ENCODE measurements at regions not wholly inside any gene's neighbourhood (a gene's known extent, or its start where the extent isn't known, plus 50 kb on each side); places are given as distances from the start of the nearest gene placed in this dataset.

- no peak for DNase-seq
These were observed 687.7 kb upstream of the RBFOX1 start for GRCh38 chr16:6644916-6645315.

GRCh38 chr16:6643080-6643686 lies 689.5 kb upstream of the RBFOX1 start:
- DNase-seq = peak in 1 of 2 donors; percentile 37

- no peak for DNase-seq
These were observed 690.4 kb upstream of the RBFOX1 start for GRCh38 chr16:6642271-6642670.

DNA sequence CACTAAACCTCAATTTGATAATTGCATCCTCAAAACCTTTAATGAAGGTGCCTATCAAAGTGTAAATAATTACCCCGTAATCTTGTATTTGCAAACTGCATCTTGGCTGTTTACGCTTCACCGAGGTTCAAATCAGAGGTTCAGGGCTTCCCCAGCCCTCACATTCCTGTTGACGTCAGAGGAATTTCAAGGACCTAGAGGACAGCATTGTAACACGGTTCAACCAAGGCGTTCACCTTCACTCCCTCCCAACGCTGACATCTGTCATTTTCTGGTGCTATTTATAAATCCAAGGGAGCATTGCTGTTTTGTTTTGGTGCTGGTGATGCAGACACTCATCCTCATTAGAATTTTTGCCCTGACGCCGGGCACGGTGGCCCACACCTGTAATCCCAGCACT lies 691.6 kb upstream of the RBFOX1 start:
- no peak for DNase-seq

GRCh38 chr16:6636457-6636856 lies 696.2 kb upstream of the RBFOX1 start:
- DNase-seq = no peak

- no peak for DNase-seq
These were observed 698.5 kb upstream of the RBFOX1 start for GRCh38 chr16:6634151-6634550.

- DNase-seq = no peak
These were observed 699.2 kb upstream of the RBFOX1 start for GRCh38 chr16:6633456-6633855.

DNA sequence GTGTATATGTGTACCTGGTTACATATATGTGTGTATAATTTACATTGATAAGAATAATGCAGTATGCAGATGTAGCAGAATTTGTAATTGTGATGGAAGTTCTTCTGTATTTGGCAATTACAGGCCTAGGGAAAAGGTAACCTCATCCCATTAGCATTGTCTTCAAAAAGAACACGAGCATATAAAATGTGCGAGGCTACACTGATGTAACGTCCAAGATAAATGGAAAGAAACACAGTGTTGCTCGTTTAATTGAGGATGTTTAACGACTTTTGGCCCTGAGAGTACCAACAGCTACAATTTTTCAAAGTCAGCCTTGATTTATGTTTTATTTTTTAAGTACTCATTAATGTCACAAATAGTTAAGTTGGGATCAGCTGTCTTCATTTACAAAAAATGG lies 703.5 kb upstream of the RBFOX1 start:
- DNase-seq = no peak

DNA sequence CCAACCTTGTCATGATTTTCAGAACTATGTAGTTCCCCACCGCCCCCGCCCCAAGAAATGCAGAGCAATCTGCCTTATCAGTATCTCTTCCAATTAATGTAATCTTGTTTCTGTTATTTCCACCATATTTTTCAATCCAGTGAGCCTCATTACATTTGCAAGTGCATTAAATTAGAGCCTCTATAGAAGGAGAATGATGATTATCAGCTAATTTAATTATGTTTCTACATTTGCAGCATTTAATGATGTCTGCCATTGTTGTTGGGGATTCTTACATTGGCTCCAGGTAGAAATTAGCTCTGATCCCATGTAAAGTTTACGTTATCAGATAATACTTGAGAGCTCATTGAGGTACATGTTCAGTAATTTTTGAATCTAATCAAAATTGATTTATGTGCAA lies 707.0 kb upstream of the RBFOX1 start:
- DNase-seq = no peak

GRCh38 chr16:6618874-6619273 lies 713.8 kb upstream of the RBFOX1 start:
- no peak for DNase-seq

DNA sequence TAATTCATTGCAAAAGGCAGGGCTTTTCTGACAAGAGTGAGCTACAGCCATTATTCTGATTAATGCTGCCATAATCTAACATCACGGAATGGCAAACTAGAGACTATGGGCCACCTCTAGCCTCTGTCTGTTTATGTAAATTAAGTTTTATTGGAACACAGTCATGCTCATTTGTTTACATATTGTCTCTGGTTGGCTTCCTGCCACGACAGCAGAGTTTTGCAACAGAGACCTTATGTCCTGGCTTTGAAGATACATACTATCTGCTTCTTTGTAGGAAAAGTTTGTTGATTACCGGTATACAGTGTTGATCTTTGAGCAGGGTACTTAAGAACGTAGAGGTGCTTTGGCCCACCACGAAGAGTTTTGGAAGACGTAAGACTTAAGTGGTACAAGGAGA lies 715.9 kb upstream of the RBFOX1 start:
- no peak for DNase-seq

DNA sequence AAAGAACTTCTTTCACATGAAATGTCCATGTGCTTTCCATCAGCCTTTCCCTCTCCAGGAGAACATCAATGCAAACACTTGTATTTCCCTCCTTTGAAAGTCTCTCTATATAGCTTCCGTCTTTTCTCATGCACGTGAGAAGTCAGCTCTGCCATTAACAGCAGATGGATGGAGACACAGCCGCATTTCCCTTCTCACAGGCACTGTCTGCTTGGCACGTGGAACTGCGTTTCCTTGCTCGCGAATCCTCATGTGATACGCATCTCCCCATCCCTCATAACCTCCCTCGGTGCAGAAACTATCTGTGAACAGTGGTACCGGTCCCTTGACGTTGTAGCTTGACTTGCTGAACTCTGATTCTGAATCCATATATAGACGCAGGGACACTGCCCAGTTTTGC lies 717.0 kb upstream of the RBFOX1 start:
- DNase-seq = no peak

DNA sequence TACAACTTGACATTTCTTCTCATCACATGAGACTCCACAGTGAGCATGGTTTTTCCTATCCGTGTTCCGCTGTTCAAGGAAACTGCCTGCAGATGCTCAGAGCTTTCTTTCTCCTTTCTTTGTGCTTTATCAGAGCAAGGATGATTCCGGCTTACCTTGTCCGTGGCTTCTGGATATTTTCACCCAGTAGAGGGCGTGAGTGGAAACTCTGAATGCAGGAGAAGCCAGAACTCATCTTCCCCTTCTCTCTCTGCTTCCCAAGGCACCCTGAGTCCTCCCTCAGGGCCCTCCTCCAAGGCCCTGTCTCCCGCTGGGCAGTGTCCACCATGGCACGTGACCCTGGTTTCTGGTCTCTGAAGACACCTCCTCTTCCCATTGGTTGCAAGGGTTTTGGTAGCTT lies 721.1 kb upstream of the RBFOX1 start:
- no peak for DNase-seq

DNA sequence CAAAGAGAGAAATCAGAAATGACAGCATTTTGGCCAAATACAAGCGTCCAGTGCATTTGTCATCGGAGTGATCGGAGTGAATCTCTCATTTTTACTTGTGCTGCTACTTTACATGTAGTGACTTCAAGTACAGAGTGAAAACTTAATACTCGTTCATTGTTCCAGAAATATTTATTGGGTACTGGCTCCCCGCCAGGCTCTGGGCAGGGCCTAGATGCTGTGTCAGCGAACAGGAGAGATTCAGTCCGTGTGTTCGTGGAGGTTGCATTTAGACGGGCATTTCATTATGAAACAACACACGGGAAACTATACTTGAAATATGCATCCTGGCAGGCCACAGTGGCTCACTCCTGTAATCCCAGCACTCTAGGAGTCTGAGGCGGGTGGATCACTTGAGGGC lies 727.2 kb upstream of the RBFOX1 start:
- no peak for DNase-seq

- no peak for DNase-seq
These were observed 728.8 kb upstream of the RBFOX1 start for GRCh38 chr16:6603780-6604325.

GRCh38 chr16:6602405-6602804 lies 730.2 kb upstream of the RBFOX1 start:
- no peak for DNase-seq

DNA sequence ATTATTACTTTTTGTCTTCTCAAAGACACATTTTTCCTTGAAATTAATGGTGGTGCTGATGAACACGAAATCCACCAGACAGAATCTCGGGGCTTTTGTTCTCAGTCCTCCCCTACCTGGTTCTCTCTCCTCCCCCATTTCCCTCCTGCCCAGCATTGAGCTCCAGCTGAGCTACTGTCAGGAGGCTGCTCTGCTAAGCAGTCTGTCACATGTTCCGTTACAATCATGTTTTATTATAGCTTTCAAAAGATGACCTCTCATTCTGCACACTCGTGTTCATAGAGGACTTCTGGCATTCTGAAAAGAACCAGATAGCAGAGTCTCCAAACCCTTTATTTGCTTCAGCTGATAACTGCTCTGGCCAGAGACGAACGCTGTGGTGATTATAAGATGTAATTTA lies 732.5 kb upstream of the RBFOX1 start:
- DNase-seq = no peak

- no peak for DNase-seq
These were observed 738.8 kb upstream of the RBFOX1 start for GRCh38 chr16:6593799-6594198.

GRCh38 chr16:6576606-6577005 lies 756.0 kb upstream of the RBFOX1 start:
- no peak for DNase-seq

DNA sequence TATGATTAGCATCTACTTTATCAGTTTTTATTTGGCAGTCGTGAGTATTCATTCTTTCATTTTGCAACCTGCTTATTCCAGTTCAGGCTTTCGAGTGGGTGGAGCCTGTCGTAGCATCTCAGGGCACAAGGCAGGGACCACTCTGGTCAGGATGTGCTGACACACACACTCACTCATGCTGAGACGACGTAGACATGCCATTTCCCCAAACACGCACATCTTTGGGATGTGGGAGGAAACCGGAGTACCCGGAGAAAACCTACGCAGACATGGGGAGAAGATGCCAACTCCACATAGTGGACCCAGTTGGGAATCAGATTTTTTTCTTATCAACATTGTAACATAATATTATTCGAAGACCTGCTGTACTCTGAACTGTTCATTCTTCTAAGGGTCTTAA lies 756.5 kb upstream of the RBFOX1 start:
- no peak for DNase-seq

- no peak for DNase-seq
These were observed 758.5 kb upstream of the RBFOX1 start for GRCh38 chr16:6574146-6574545.

DNA sequence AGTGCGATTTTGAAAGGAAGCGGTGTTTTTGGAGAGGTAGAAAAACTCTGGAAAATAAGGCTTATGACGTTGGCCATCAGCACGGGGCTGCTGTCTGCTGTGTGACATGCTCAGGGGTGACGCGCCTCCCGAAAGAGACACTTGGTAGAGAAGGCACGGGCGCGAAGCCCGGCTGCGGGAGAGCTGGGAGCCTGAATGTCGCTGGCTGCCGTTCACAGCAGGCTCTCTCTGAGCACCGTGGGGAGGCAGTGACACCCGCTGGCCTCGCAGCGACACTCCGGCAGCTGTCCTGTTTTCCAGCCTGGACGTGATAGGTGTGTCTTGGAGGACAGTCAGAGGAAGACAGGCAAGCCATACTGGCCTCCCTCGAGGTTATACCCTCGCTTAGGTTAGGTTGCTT lies 759.1 kb upstream of the RBFOX1 start:
- DNase-seq = no peak

DNA sequence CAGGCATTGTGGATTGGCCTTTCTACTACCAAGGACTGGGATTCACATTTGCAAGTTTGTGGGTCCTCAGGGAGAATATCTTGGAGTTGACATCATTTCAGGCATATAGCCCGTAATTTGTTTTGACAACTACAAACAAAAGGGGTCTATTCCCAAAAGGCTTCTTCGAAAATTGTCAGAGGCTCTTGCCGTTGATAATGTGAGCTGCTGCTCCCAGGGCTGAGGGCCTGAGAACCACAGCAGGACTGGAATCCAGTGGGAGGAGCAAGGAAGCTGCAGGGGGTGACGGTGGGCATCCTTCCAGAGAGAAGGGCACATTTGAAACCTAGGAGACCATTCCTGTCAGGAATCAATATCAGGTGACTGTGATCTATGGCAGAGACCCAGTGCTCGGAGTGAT lies 761.6 kb upstream of the RBFOX1 start:
- DNase-seq = no peak

GRCh38 chr16:6570530-6570929 lies 762.1 kb upstream of the RBFOX1 start:
- no peak for DNase-seq

DNA sequence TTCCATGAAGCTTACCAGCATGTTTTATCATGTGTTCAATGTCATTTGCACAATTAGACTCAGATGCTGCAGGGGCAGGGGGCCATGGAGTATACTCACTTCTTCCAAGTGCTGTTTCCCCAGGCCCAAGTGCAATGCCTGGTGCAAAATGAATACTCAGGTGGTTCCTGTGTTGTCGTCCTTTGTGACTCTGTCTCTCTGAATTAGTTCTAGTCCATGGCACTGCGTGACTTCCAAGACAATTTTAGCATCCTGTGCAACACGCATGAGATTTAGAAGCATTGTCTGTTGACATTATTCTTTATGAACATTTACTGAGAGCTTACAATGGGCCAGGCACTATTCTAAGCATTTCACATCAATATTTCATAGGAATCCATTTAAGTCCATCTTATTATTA lies 769.7 kb upstream of the RBFOX1 start:
- no peak for DNase-seq
